NCI-H1417 treated with DMSO at 0.1 percent for 48 hours (cell line): ENCODE measurements at regions not wholly inside any gene's neighbourhood (a gene's known extent, or its start where the extent isn't known, plus 50 kb on each side); places are given as distances from the start of the nearest gene placed in this dataset.
"Not testable (repeated sequence)": the region's sequence is repeated elsewhere in the genome, so short reads cannot be mapped to it uniquely, and the experiment has no call there.

Source experiments
- DNase-seq: peaks from one replicate; lab custom pipeline; 2025; lab: John Stamatoyannopoulos, UW

DNA sequence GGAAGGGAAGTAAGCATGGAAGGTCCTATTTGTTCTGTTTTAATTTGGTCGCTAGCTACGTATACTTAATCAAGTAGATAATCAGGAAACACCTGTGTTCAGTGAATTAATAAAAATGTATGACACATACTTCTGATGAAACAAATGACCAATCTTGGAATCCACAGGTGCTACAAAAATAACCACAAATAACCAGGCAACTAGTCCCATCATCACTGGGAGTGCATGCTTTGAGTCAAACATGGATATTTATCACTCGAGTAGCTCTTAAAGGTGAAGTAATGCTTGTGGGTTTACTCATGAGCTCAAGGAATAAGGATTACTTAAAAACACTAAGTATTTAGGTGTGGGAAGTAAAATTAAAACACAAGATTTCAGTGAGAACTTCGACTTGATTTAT is 285.6 kb upstream of the ID4 start:
- no peak for DNase-seq

- no peak for DNase-seq
Measured at GRCh38 chr6:19552076-19552475, 285.1 kb upstream of the ID4 start.

- DNase-seq, result no peak
Measured at GRCh38 chr6:19552588-19552987, 284.6 kb upstream of the ID4 start.

DNA sequence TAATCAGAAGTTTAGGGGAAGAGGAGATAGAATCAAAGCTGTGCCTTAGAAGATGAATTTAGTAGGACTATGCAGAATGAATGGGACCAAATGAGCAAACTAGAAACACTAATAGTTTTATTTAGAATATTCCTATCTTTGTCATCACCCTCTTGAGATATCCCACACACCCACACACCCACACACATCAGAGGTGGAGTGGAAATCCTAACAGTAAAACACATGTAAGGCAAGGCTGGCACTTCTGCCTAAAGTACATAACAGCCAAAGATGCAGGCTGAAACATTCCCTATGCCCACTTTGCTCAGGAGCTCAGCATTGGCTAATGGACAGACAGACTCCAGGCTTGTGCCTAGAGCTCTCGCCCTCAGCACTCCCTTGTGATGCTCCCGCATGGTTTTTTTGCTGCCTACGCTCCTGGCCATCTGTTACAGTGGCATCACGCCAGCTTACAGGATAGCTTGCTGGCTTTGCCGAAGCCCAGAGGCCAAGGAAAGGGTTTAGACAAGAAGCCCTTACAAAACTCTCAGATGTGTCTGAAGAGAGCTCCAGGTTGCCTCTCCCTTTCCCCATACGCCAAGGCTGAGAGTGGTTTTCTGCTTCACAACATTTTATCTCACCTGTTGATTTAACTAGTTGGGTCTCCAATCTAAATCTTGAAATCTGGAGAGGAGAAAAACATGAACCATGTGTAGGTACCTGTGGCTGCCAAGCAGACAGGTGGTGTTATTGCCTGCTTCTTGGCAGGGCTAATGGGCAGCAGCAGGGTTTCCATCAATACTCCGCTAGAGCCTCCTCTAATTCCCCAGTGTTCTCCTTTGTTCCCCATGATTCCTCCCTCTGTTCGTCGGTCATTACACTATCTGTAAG is 282.6 kb upstream of the ID4 start:
- DNase-seq, result no peak

- DNase-seq, result no peak
Measured at GRCh38 chr6:19557191-19557590, 280.0 kb upstream of the ID4 start.

- no peak for DNase-seq
Measured at GRCh38 chr6:19558201-19558600, 279.0 kb upstream of the ID4 start.

- no peak for DNase-seq
Measured at GRCh38 chr6:19558934-19559333, 278.2 kb upstream of the ID4 start.

GRCh38 chr6:19562468-19562867 is 274.7 kb upstream of the ID4 start:
- no peak for DNase-seq

DNA sequence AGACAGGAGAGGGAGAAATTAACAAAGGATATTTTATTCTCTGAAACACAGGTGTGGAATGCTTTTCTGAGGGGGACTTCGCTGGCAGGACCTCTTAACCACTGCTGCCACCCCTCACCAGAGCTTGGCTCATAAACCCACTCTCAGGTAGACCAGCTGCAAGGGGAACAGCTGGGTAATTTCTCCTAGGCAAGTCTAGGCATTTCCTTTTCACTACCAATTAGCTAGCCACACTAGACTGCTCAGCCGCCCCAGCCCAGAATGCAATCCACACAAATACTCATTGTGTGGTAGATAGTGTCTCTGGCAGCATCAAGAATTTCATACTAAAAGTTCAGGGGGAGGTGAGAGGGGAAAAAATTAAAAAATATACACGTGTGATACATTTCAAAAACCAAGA is 267.6 kb upstream of the ID4 start:
- no peak for DNase-seq

DNA sequence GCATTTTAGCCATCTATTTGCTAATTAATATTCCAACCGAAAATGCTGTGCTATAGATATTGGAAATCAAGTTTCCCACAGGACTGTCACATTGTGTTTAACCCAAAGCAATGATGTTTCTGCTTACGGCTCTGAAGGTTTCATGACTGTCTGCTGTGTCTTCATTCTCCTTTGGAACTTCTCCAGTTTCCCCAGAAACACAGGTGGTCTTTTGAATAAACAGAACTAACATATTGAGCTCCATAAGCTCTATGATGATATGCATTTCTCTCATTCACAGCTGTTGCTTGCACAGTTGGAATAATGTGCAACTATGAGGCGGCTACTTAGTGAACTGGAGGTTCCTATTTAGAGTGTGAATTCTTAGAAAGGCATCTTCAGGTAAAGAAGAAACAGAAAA is 266.0 kb upstream of the ID4 start:
- no peak for DNase-seq

DNA sequence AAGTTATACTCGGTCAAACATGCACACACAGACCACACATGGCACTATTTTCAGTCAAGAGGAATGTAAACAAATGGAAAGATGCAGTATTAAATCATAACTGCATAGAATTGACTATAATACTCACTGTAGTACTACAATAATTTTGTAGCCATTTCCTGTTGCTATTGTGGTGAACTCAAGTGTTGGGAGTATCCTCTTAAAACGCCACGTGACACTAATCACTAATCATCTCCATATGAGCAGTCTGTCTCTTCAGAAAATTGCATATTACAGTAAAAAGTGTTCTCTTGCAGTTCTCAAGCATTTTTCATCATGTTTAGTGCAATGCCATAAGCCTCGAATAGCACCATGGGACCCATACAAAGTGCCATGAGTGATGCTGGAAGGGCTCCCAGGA is 258.7 kb upstream of the ID4 start:
- DNase-seq, result no peak

DNA sequence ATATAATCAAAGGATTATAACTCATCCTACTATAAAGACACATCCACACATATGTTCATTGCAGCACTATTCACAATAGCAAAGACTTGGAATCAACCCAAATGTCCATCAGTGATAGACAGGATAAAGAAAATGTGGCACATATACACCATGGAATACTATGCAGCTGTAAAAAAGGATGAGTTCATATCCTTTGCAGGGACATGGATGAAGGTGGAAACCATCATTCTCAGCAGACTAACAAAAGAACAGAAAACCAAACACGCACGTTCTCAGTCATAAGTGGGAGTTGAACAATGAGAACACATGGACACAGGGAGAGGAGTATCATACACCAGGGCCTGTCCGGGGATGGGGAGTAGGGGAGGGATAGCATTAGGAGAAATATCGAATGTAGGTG is 253.0 kb upstream of the ID4 start:
- not testable (repeated sequence) for DNase-seq

DNA sequence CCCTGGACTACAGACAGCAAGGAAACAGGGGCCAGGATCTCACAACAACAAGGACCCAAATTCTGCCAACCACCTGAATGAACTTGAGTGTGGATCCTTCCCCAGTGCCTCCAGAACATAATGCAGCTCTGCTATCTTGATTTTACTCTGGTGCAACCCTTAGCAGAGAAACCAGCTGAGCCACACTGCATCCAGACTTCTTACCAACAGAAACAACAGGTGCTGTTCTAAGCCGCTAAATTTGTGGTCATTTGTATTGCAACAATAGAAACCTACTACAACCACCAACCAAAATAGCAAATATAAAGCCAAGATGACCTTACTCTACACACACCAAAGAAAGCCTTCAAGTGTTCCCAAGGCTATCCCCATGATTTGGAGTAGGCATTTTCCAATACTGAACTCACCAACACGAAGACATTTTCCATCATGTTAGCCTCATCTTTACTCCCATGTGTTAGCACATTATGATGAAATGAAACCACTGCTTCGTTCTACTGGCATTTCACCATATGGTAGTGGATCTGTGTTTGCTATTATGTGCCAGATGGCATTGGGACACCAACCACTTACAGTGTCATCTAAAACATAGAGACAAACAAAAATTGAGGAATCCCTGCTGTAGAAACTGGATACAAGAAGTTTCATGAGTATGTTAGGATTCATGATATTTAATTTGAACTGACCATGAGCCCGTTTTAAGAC is 249.8 kb upstream of the ID4 start:
- no peak for DNase-seq

GRCh38 chr6:19590501-19591131 is 246.6 kb upstream of the ID4 start:
- DNase-seq, result no peak

- DNase-seq, result no peak
Measured at GRCh38 chr6:19597809-19598320, 239.3 kb upstream of the ID4 start.

DNA sequence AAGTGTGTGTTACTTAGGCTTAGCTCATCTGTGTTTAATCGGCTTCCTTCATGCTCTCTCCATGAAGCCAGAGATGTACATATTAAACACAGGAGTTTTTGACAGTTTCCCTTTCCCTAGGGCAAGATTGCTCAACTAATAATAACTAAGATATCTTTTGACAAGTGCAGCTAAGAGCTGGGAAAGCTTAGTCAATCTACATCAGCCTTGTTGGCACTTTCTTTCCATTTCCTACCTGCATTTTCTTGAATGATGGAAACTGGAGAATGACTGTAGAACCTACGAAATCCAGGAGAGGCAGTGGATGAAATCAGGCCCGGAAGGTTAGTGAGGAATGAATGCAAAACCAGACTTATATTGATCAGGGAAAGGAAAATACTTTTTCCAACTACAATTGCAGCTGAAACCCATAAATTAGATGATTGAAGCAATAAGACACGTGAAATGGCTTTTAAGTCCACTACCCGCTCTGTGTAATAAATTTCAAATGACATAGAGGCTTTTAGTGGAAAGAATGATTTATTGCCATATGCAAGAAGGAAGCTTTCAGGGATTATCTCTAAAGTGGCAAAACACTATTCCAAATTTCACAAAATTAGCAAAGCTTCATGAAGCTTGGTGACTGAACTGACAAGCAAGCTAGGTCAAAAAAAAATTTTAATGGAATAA is 237.2 kb upstream of the ID4 start:
- peak; percentile 26 for DNase-seq

DNA sequence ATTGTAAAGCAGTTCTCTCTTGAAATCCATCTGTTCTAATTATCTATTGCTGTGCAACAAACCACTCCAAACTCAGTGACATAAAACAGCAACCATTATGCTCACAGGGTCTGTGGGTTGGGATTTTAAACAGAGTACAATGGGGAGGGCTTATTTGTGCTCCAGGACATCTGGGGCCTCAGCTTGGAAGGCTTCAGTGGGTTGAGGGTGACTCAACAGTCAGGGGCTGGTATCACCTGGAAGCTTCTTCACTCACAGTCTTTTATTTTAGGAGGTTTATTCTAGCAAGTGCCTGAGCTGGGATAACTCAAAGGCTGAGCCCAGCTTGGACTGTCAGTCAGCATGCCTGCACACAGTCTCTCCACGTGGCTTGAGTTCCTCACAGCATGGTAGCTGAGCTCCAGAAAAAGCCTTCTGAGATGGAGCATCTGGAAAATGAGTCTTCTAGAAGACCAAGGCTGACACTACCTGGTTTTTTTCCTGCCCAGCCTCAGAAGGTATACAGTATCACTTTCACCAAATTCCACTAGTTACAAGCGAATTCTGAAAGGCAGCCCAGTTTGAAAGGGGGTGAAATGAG is 234.6 kb upstream of the ID4 start:
- no peak for DNase-seq

GRCh38 chr6:19603721-19604120 is 233.4 kb upstream of the ID4 start:
- no peak for DNase-seq

GRCh38 chr6:19605624-19606023 is 231.5 kb upstream of the ID4 start:
- DNase-seq, result no peak

- no peak for DNase-seq
Measured at GRCh38 chr6:19608546-19608945, 228.6 kb upstream of the ID4 start.

DNA sequence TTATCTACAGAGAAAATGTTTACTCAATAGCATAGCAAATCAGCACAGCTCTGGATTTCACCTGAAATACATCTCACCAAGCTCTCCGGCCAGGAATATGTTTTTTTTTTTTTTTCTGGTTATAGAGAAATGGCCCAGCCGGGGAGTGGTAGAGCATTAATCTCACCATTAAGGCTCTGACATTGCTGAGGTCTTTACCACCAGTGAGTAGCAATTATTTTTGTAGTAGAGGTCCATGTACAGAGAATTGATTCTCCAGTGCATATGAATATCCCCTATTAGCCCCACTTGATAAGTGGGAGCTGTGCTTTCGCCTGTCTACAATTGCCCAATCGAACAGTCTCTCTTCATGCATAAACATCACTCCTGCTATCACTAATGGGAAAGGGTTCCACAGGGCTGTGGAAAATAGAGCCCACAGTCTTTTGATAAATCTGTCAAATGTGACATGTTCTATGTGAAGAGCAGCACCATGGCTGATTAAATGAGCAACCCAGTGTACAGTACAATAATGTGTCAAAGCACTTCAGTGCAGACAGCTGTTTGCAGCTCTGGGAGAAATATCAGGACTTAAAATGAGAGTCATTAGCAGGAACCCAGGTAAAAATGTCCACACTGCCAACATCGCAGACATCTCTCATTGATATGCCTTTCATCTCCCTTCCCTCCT is 227.1 kb upstream of the ID4 start:
- DNase-seq, result no peak
